ENCODE measurements at regions not wholly inside any gene's neighbourhood (a gene's known extent, or its start where the extent isn't known, plus 50 kb on each side); places are given as distances from the start of the nearest gene placed in this dataset.

- no peak for DNase-seq (ENCODE audit: low spot score in 2 of 2)
- peak overlapping the region in 2 of 4 donors; percentile 18 to 24 for H3K27ac ChIP-seq
- 53 to 54% methylated on average over 9 to 10 of the region's 10 CpGs for WGBS, 2 donors
- no peaks in the 10 kb centered on the region for H3K36me3 ChIP-seq
- H3K9me3 ChIP-seq = no peaks in the 10 kb centered on the region
- TF ChIP-seq CTCF (IDR thresholded peaks at IDR 0.05) = no peak
- no peak for TF ChIP-seq EP300 (IDR thresholded peaks at IDR 0.05)
- no peak for TF ChIP-seq POLR2A (IDR thresholded peaks at IDR 0.05)
- no peak overlapping the region for H3K4me3 ChIP-seq
- no peaks in the 10 kb centered on the region for H3K27me3 ChIP-seq
- peaks cover 0 to 22% (median 2%) of the 10 kb centered on the region in 4 donors for H3K4me1 ChIP-seq
Observed at GRCh38 chr1:232179896-232180778, 449.8 kb downstream of the SIPA1L2 start.

- WGBS, 2 donors = 96 to 100% methylated on average over 2 of the region's 2 CpGs
- Histone ChIP-seq H3K4me3 (no peak overlapping the region), H3K27me3 (no peaks in the 10 kb centered on the region), H3K36me3 (no peaks in the 10 kb centered on the region), H3K9me3 (no peaks in the 10 kb centered on the region), H3K4me1 (peaks cover 0 to 17% (median 2%) of the 10 kb centered on the region in 4 donors), H3K27ac (no peak overlapping the region)
- TF ChIP-seq POLR2A (IDR thresholded peaks at IDR 0.05) (no peak), CTCF (IDR thresholded peaks at IDR 0.05) (no peak), EP300 (IDR thresholded peaks at IDR 0.05) (no peak)
- no peak for DNase-seq (ENCODE audit: low spot score in 2 of 2)
Observed at GRCh38 chr1:232178191-232178590, 451.7 kb downstream of the SIPA1L2 start.

DNA sequence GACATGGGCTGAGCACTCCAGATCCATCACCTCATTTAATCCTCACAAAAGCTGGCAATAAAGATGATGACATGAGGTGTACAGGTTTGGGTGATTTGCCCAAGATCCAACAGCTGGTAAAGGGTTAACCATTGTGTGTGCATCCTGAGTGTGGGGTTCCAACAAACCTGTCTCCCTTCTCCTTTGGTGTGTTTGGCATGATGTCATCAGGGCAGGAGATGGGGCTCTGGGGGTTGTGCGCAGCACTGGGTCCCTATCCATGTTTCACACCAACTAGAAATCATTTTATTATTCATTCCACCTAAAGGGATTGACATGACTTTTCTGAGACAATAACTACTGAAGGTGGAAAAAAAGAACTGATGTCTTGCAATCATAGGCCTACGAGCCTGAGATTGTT is 452.5 kb downstream of the SIPA1L2 start:
- Histone ChIP-seq H3K4me1 (peaks cover 0 to 17% (median 2%) of the 10 kb centered on the region in 4 donors), H3K27ac (no peak overlapping the region), H3K4me3 (no peak overlapping the region), H3K27me3 (no peaks in the 10 kb centered on the region), H3K36me3 (no peaks in the 10 kb centered on the region), H3K9me3 (no peaks in the 10 kb centered on the region)
- WGBS, 2 donors = 94% methylated on average over 2 of the region's 2 CpGs
- DNase-seq (ENCODE audit: low spot score in 2 of 2) = no peak
- TF ChIP-seq EP300 (IDR thresholded peaks at IDR 0.05) (no peak), CTCF (IDR thresholded peaks at IDR 0.05) (no peak), POLR2A (IDR thresholded peaks at IDR 0.05) (no peak)

- Histone ChIP-seq H3K27ac (no peak overlapping the region), H3K4me1 (peaks cover 0 to 17% (median 2%) of the 10 kb centered on the region in 4 donors), H3K9me3 (no peaks in the 10 kb centered on the region), H3K36me3 (no peaks in the 10 kb centered on the region), H3K4me3 (no peak overlapping the region), H3K27me3 (no peaks in the 10 kb centered on the region)
- DNase-seq (ENCODE audit: low spot score in 2 of 2) = no peak
- TF ChIP-seq CTCF (IDR thresholded peaks at IDR 0.05) = no peak
- TF ChIP-seq EP300 (IDR thresholded peaks at IDR 0.05) = no peak
- TF ChIP-seq POLR2A (IDR thresholded peaks at IDR 0.05) = no peak
- WGBS, 2 donors = 83 to 93% methylated on average over 2 of the region's 2 CpGs
Observed at GRCh38 chr1:232176222-232176621, 453.7 kb downstream of the SIPA1L2 start.

DNA sequence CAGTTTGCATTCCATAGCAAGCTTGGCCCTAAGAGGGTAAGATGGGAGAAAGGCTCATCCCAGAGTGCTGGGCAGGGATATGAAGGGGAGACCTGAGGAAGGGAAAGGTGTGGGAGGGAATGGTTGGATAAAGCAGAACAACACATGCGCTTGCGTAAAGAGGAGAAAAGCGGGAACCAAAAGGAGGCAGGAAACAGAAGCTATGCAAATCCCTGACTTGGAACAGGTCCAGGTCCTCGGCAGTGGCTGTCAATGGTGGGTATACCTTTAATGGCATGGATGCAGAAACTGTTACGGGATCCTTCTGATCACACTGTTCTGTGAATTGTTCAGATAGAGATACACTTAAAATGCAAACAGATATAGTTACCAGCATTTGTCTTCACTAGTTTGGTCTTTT is 455.6 kb downstream of the SIPA1L2 start:
- TF ChIP-seq POLR2A (IDR thresholded peaks at IDR 0.05) = no peak
- TF ChIP-seq CTCF (IDR thresholded peaks at IDR 0.05) = no peak
- TF ChIP-seq EP300 (IDR thresholded peaks at IDR 0.05) = no peak
- H3K4me3 ChIP-seq = no peak overlapping the region
- H3K4me1 ChIP-seq = peaks cover 0 to under 1% (median 0%) of the 10 kb centered on the region in 4 donors
- WGBS, 2 donors = 62 to 65% methylated on average over 5 of the region's 5 CpGs
- no peaks in the 10 kb centered on the region for H3K36me3 ChIP-seq
- H3K9me3 ChIP-seq = no peaks in the 10 kb centered on the region
- DNase-seq (ENCODE audit: low spot score in 2 of 2) = no peak
- H3K27ac ChIP-seq = no peak overlapping the region
- H3K27me3 ChIP-seq = no peaks in the 10 kb centered on the region
